ENCODE measurements at regions not wholly inside any gene's neighbourhood (a gene's known extent, or its start where the extent isn't known, plus 50 kb on each side); places are given as distances from the start of the nearest gene placed in this dataset.
A peak's percentile ranks its signal among the peaks of the same experiment; 100 is the strongest.
"Not testable (repeated sequence)": the region's sequence is repeated elsewhere in the genome, so short reads cannot be mapped to it uniquely, and the experiment has no call there.

DNA sequence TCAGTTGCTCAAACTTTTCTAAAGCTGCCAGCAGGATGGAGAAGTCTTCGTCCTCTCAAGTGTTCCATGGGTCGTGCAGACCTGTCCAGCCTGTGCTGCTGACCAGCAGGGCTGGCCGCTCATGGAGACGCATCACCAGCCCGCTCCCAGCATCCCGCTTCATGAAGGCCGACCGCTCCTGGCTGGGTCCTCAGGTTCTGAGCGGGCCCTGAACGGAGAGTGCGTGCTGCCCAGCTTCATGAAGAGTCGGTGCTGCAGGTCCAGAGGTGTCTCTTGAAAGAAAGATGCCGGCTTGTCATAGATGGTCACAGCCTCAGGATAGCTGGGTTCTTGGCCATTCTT is 75.8 kb upstream of the KCNAB1 start:
- H2AFZ ChIP-seq, result peak overlapping the region; percentile 61; the same call in 1 of the 2 replicates
- H3K36me3 Mint-ChIP-seq (ENCODE audit: low read depth), result no peaks in the 10 kb centered on the region; the same call in 1 of the 3 replicates

DNA sequence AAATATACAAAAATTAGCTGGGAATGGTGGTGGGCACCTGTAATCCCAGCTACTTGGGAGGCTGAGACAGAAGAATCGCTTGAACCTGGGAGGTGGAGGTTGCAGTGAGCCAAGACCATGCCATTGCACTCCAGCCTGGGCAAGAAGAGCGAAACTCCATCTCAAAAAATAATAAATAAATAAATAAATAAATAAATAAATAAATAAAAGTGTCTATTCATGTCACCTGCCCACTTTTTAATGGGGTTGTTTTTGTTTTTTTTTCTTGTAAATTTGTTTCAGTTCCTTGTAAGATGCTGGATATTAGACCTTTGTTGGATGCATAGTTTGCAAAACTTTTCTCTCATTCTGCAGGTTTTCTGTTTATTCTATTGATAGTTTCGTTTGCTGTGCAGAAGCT is 71.9 kb upstream of the KCNAB1 start:
- not testable (repeated sequence) for H3K4me2 ChIP-seq; ATAC-seq; H3F3A ChIP-seq (replicated peaks; ENCODE audit: low read depth); H3K4me3 Mint-ChIP-seq; H3K4me3 ChIP-seq; H3K36me3 ChIP-seq (ENCODE audit: insufficient read depth); H3K9me2 ChIP-seq (ENCODE audit: insufficient read depth); H4K20me1 ChIP-seq (replicated peaks; ENCODE audit: insufficient read depth); H3K79me2 ChIP-seq (replicated peaks; ENCODE audit: insufficient read depth); DNase-seq (ENCODE audit: low spot score); H3K27ac ChIP-seq (ENCODE audit: low read depth); H2AFZ ChIP-seq; H3K27me3 ChIP-seq (ENCODE audit: insufficient read depth); H3K27ac Mint-ChIP-seq; H3K27me3 Mint-ChIP-seq (ENCODE audit: insufficient read depth, low read depth, poor library complexity); H3K4me1 Mint-ChIP-seq
- Mint-ChIP-seq H3K36me3 (ENCODE audit: low read depth) (peaks cover 15% of the 10 kb centered on the region), H3K9me3 (peaks cover 27% of the 10 kb centered on the region)
- H3K4me1 ChIP-seq (ENCODE audit: insufficient read depth), result peaks cover 13% of the 10 kb centered on the region; the same call in 1 of the 2 replicates

More for the DNA sequence above, 75.8 kb upstream of the KCNAB1 start:
- no peak overlapping the region for H3K27ac ChIP-seq (ENCODE audit: low read depth)
- Mint-ChIP-seq H3K4me3 (no peak overlapping the region), H3K4me1 (peaks cover 7% of the 10 kb centered on the region), H3K27ac (no peak overlapping the region), H3K27me3 (ENCODE audit: insufficient read depth, low read depth, poor library complexity) (peaks cover 2% of the 10 kb centered on the region), H3K9me3 (no peaks in the 10 kb centered on the region)
- no peaks in the 10 kb centered on the region for H3K79me2 ChIP-seq (replicated peaks; ENCODE audit: insufficient read depth)
- H3K4me2 ChIP-seq, result no peak overlapping the region
- H3K4me1 ChIP-seq (ENCODE audit: insufficient read depth), result peaks cover 13% of the 10 kb centered on the region; the same call in 1 of the 2 replicates
- no peaks in the 10 kb centered on the region for H3K9me2 ChIP-seq (ENCODE audit: insufficient read depth)
- H3K4me3 ChIP-seq, result no peak overlapping the region
- TF ChIP-seq ZNF331 (CRISPR knock-in tag; IDR thresholded peaks at IDR 0.05; ENCODE audit: low read depth) (no peak), ZNF114 (CRISPR knock-in tag; IDR thresholded peaks at IDR 0.05) (no peak), POLR2AphosphoS5 (IDR thresholded peaks at IDR 0.05; ENCODE audit: low read depth) (no peak), EZH2 (IDR thresholded peaks at IDR 0.05; ENCODE audit: low read depth, unreplicated experiment) (no peak)
- TF ChIP-seq, protein P1, sequence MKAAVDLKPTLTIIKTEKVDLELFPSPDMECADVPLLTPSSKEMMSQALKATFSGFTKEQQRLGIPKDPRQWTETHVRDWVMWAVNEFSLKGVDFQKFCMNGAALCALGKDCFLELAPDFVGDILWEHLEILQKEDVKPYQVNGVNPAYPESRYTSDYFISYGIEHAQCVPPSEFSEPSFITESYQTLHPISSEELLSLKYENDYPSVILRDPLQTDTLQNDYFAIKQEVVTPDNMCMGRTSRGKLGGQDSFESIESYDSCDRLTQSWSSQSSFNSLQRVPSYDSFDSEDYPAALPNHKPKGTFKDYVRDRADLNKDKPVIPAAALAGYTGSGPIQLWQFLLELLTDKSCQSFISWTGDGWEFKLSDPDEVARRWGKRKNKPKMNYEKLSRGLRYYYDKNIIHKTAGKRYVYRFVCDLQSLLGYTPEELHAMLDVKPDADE (IDR thresholded peaks at IDR 0.05), result no peak
- TF ChIP-seq, protein P2, sequence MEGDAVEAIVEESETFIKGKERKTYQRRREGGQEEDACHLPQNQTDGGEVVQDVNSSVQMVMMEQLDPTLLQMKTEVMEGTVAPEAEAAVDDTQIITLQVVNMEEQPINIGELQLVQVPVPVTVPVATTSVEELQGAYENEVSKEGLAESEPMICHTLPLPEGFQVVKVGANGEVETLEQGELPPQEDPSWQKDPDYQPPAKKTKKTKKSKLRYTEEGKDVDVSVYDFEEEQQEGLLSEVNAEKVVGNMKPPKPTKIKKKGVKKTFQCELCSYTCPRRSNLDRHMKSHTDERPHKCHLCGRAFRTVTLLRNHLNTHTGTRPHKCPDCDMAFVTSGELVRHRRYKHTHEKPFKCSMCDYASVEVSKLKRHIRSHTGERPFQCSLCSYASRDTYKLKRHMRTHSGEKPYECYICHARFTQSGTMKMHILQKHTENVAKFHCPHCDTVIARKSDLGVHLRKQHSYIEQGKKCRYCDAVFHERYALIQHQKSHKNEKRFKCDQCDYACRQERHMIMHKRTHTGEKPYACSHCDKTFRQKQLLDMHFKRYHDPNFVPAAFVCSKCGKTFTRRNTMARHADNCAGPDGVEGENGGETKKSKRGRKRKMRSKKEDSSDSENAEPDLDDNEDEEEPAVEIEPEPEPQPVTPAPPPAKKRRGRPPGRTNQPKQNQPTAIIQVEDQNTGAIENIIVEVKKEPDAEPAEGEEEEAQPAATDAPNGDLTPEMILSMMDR (conservative IDR thresholded peaks at IDR 0.05; ENCODE audit: low read depth in 2 of 2), result no peak
- TF ChIP-seq, protein P3, sequence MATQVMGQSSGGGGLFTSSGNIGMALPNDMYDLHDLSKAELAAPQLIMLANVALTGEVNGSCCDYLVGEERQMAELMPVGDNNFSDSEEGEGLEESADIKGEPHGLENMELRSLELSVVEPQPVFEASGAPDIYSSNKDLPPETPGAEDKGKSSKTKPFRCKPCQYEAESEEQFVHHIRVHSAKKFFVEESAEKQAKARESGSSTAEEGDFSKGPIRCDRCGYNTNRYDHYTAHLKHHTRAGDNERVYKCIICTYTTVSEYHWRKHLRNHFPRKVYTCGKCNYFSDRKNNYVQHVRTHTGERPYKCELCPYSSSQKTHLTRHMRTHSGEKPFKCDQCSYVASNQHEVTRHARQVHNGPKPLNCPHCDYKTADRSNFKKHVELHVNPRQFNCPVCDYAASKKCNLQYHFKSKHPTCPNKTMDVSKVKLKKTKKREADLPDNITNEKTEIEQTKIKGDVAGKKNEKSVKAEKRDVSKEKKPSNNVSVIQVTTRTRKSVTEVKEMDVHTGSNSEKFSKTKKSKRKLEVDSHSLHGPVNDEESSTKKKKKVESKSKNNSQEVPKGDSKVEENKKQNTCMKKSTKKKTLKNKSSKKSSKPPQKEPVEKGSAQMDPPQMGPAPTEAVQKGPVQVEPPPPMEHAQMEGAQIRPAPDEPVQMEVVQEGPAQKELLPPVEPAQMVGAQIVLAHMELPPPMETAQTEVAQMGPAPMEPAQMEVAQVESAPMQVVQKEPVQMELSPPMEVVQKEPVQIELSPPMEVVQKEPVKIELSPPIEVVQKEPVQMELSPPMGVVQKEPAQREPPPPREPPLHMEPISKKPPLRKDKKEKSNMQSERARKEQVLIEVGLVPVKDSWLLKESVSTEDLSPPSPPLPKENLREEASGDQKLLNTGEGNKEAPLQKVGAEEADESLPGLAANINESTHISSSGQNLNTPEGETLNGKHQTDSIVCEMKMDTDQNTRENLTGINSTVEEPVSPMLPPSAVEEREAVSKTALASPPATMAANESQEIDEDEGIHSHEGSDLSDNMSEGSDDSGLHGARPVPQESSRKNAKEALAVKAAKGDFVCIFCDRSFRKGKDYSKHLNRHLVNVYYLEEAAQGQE (IDR thresholded peaks at IDR 0.05; ENCODE audit: unreplicated experiment), result no peak
- H3F3A ChIP-seq (replicated peaks; ENCODE audit: low read depth), result no peaks in the 10 kb centered on the region
- DNase-seq (ENCODE audit: low spot score) (no peak), ATAC-seq (no peak)
- H3K27me3 ChIP-seq (ENCODE audit: insufficient read depth), result no peaks in the 10 kb centered on the region
- no peaks in the 10 kb centered on the region for H4K20me1 ChIP-seq (replicated peaks; ENCODE audit: insufficient read depth)
- no peaks in the 10 kb centered on the region for H3K36me3 ChIP-seq (ENCODE audit: insufficient read depth)
